ENCODE measurements at regions not wholly inside any gene's neighbourhood (a gene's known extent, or its start where the extent isn't known, plus 50 kb on each side); places are given as distances from the start of the nearest gene placed in this dataset.

DNA sequence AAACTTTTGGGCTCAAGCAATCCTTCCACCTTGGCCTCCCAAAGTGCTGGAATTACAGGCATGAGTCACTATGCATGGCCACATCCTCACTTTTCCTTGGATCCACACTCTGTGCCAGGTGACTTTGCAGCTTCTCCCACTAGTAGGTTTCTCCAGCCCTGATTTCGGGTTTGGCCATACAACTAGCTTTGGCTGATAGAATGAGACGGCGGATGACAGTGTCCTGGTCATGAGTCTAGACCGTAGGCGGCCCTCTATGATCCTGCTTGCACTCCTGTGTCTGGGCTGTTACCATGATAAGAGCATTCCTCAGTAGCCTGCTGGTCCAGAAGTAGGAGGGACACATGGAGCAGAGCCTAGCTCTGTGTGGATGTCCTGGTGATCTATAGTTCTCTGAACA is 112.5 kb upstream of the KL start:
- H3K27ac ChIP-seq, result no peak overlapping the region
- no peak overlapping the region for H3K4me2 ChIP-seq
- no peaks in the 10 kb centered on the region for H3K4me1 ChIP-seq (ENCODE audit: low read depth, poor library complexity, severe bottlenecking)
- no peaks in the 10 kb centered on the region for H3K27me3 ChIP-seq (ENCODE audit: insufficient read depth, low read depth)
- TF ChIP-seq CTCF (conservative IDR thresholded peaks at IDR 0.05; ENCODE audit: low read depth, low read length), result no peak
- no peaks in the 10 kb centered on the region for H3K36me3 ChIP-seq (ENCODE audit: insufficient read depth)
- no peaks in the 10 kb centered on the region for H3K79me2 ChIP-seq (ENCODE audit: insufficient read depth, low read depth)
- no peaks in the 10 kb centered on the region for H4K20me1 ChIP-seq (ENCODE audit: insufficient read depth)
- H3K9ac ChIP-seq, result no peak overlapping the region
- H2AFZ ChIP-seq (ENCODE audit: low read depth), result no peak overlapping the region
- H3K4me3 ChIP-seq (IDR thresholded peaks at IDR 0.05; ENCODE audit: insufficient read depth, low read depth, low read length), result no peak overlapping the region

GRCh38 chr13:32904266-32904665 is 112.0 kb upstream of the KL start:
- no peak overlapping the region for H3K27ac ChIP-seq
- no peaks in the 10 kb centered on the region for H3K4me1 ChIP-seq (ENCODE audit: low read depth, poor library complexity, severe bottlenecking)
- H4K20me1 ChIP-seq (ENCODE audit: insufficient read depth), result no peaks in the 10 kb centered on the region
- H3K9ac ChIP-seq, result no peak overlapping the region
- TF ChIP-seq CTCF (conservative IDR thresholded peaks at IDR 0.05; ENCODE audit: low read depth, low read length), result no peak
- no peaks in the 10 kb centered on the region for H3K27me3 ChIP-seq (ENCODE audit: insufficient read depth, low read depth)
- H3K79me2 ChIP-seq (ENCODE audit: insufficient read depth, low read depth), result no peaks in the 10 kb centered on the region
- no peak overlapping the region for H3K4me3 ChIP-seq (IDR thresholded peaks at IDR 0.05; ENCODE audit: insufficient read depth, low read depth, low read length)
- no peaks in the 10 kb centered on the region for H3K36me3 ChIP-seq (ENCODE audit: insufficient read depth)
- H2AFZ ChIP-seq (ENCODE audit: low read depth), result no peak overlapping the region
- H3K4me2 ChIP-seq, result no peak overlapping the region

- Histone ChIP-seq H3K4me2 (no peak overlapping the region), H3K27me3 (ENCODE audit: insufficient read depth, low read depth) (no peaks in the 10 kb centered on the region), H3K27ac (no peak overlapping the region), H4K20me1 (ENCODE audit: insufficient read depth) (no peaks in the 10 kb centered on the region), H3K9ac (no peak overlapping the region), H2AFZ (ENCODE audit: low read depth) (no peak overlapping the region), H3K79me2 (ENCODE audit: insufficient read depth, low read depth) (no peaks in the 10 kb centered on the region), H3K36me3 (ENCODE audit: insufficient read depth) (no peaks in the 10 kb centered on the region), H3K4me3 (IDR thresholded peaks at IDR 0.05; ENCODE audit: insufficient read depth, low read depth, low read length) (no peak overlapping the region), H3K4me1 (ENCODE audit: low read depth, poor library complexity, severe bottlenecking) (no peaks in the 10 kb centered on the region)
- TF ChIP-seq CTCF (conservative IDR thresholded peaks at IDR 0.05; ENCODE audit: low read depth, low read length), result no peak
Measured at GRCh38 chr13:32905063-32905863, 111.0 kb upstream of the KL start.

DNA sequence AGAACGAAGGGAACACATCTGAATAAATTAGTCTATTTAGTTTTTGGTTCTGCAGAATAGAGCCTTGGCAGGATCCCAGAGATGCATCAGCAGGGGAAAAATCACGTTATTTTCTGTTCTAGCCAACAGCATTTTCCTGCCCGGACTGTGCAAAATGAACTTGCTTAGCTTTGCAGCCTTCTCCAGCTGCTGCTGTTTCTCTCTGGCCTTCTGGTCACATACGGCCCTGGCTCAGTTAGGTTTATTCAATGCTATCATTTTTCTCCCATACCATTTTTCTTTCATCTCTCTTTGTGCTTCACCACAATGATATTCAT is 110.4 kb upstream of the KL start:
- Histone ChIP-seq H3K27me3 (ENCODE audit: insufficient read depth, low read depth) (no peaks in the 10 kb centered on the region), H3K36me3 (ENCODE audit: insufficient read depth) (no peaks in the 10 kb centered on the region), H3K4me2 (no peak overlapping the region), H3K79me2 (ENCODE audit: insufficient read depth, low read depth) (no peaks in the 10 kb centered on the region), H3K4me3 (IDR thresholded peaks at IDR 0.05; ENCODE audit: insufficient read depth, low read depth, low read length) (no peak overlapping the region), H3K27ac (no peak overlapping the region), H3K9ac (no peak overlapping the region), H4K20me1 (ENCODE audit: insufficient read depth) (no peaks in the 10 kb centered on the region), H3K4me1 (ENCODE audit: low read depth, poor library complexity, severe bottlenecking) (no peaks in the 10 kb centered on the region), H2AFZ (ENCODE audit: low read depth) (no peak overlapping the region)
- no peak for TF ChIP-seq CTCF (conservative IDR thresholded peaks at IDR 0.05; ENCODE audit: low read depth, low read length)

All from KMS-11 (cell line).